ENCODE measurements at regions not wholly inside any gene's neighbourhood (a gene's known extent, or its start where the extent isn't known, plus 50 kb on each side); places are given as distances from the start of the nearest gene placed in this dataset.

GRCh38 chr14:59085207-59085739 lies 103.2 kb upstream of the DAAM1 start:
- Histone ChIP-seq H3K27me3 (no peaks in the 10 kb centered on the region), H3K4me1 (no peaks in the 10 kb centered on the region), H3K27ac (no peak overlapping the region), H3K9me3 (no peaks in the 10 kb centered on the region), H3K4me3 (no peak overlapping the region), H3K36me3 (no peaks in the 10 kb centered on the region)
- no peak for TF ChIP-seq POLR2AphosphoS5 (IDR thresholded peaks at IDR 0.05; ENCODE audit: insufficient read depth in 1 of 2, low read depth in 1 of 2)
- intact Hi-C loops (cut with DNase I), result no loop called here
- no peak for DNase-seq (ENCODE audit: extremely low spot score in 2 of 2)

GRCh38 chr14:59086241-59086882 lies 102.1 kb upstream of the DAAM1 start:
- Histone ChIP-seq H3K27ac (no peak overlapping the region), H3K27me3 (no peaks in the 10 kb centered on the region), H3K4me1 (no peaks in the 10 kb centered on the region), H3K36me3 (no peaks in the 10 kb centered on the region), H3K9me3 (no peaks in the 10 kb centered on the region), H3K4me3 (no peak overlapping the region)
- DNase-seq (ENCODE audit: extremely low spot score in 2 of 2), result no peak
- intact Hi-C loops (cut with DNase I), result no loop called here
- TF ChIP-seq POLR2A (IDR thresholded peaks at IDR 0.05) (no peak), POLR2AphosphoS5 (IDR thresholded peaks at IDR 0.05; ENCODE audit: insufficient read depth in 1 of 2, low read depth in 1 of 2) (no peak), CTCF (IDR thresholded peaks at IDR 0.05) (no peak)

- H3K9me3 ChIP-seq, result no peaks in the 10 kb centered on the region
- intact Hi-C loops (cut with DNase I), result no loop called here
- no peak overlapping the region for H3K27ac ChIP-seq
- H3K4me1 ChIP-seq, result no peaks in the 10 kb centered on the region
- DNase-seq (ENCODE audit: extremely low spot score in 2 of 2), result no peak
- H3K4me3 ChIP-seq, result no peak overlapping the region
- no peak for TF ChIP-seq POLR2A (IDR thresholded peaks at IDR 0.05)
- TF ChIP-seq CTCF (IDR thresholded peaks at IDR 0.05), result no peak
- H3K27me3 ChIP-seq, result no peaks in the 10 kb centered on the region
- H3K36me3 ChIP-seq, result no peaks in the 10 kb centered on the region
Measured at GRCh38 chr14:59087240-59087639, 101.2 kb upstream of the DAAM1 start.

GRCh38 chr14:59087711-59088110 lies 100.8 kb upstream of the DAAM1 start:
- TF ChIP-seq CTCF (IDR thresholded peaks at IDR 0.05) (no peak), POLR2AphosphoS5 (IDR thresholded peaks at IDR 0.05; ENCODE audit: insufficient read depth in 1 of 2, low read depth in 1 of 2) (no peak), POLR2A (IDR thresholded peaks at IDR 0.05) (no peak)
- Histone ChIP-seq H3K36me3 (no peaks in the 10 kb centered on the region), H3K4me1 (no peaks in the 10 kb centered on the region), H3K4me3 (no peak overlapping the region), H3K27me3 (no peaks in the 10 kb centered on the region), H3K9me3 (no peaks in the 10 kb centered on the region), H3K27ac (no peak overlapping the region)
- intact Hi-C loops (cut with DNase I), result no loop called here
- DNase-seq (ENCODE audit: extremely low spot score in 2 of 2), result no peak

- no peaks in the 10 kb centered on the region for H3K36me3 ChIP-seq
- no peaks in the 10 kb centered on the region for H3K4me1 ChIP-seq
- no peak for DNase-seq (ENCODE audit: extremely low spot score in 2 of 2)
- no peaks in the 10 kb centered on the region for H3K27me3 ChIP-seq
- H3K27ac ChIP-seq, result no peak overlapping the region
- TF ChIP-seq CTCF (IDR thresholded peaks at IDR 0.05) (no peak), POLR2A (IDR thresholded peaks at IDR 0.05) (no peak), POLR2AphosphoS5 (IDR thresholded peaks at IDR 0.05; ENCODE audit: insufficient read depth in 1 of 2, low read depth in 1 of 2) (no peak)
- H3K9me3 ChIP-seq, result no peaks in the 10 kb centered on the region
- H3K4me3 ChIP-seq, result no peak overlapping the region
- intact Hi-C loops (cut with DNase I), result no loop called here
Measured at GRCh38 chr14:59090572-59090971, 97.9 kb upstream of the DAAM1 start.

Data from vagina (tissue), 2 donors.